GM12878 (cell line): ENCODE measurements at regions not wholly inside any gene's neighbourhood (a gene's known extent, or its start where the extent isn't known, plus 50 kb on each side); places are given as distances from the start of the nearest gene placed in this dataset.

Experiments
- ATAC-seq: fragments of 200-7000 bp; cut with Tn5 transposase; 3 replicates; pipeline ENCODE4 v1.9.1; 2020; ENCODE audit warnings: mild to moderate bottlenecking, moderate library complexity
- BruUV-seq: library from RNA; stranded (reverse); fragments of 400-500 nt; replicated peaks from 2 replicates; lab custom pipeline; 2021; lab: Mats Ljungman, UMichigan
- CTCF ChIA-PET: fragments of 300-600 bp; sonication (Branson Sonifier 250); formaldehyde crosslinking; extraction: SDS; loops from one replicate; lab custom pipeline; 2021; ENCODE audit warnings: inconsistent platforms; lab: Yijun Ruan, JAX
- POLR2A ChIA-PET: fragments of 350-600 bp; formaldehyde crosslinking; extraction: SDS; loops from one replicate; lab custom pipeline; 2021; ENCODE audit warnings: inconsistent platforms; lab: Charles Lee
- RAD21 ChIA-PET: fragments of 300-600 bp; sonication (Branson Sonifier 250); formaldehyde crosslinking; loops from one replicate; lab custom pipeline; 2023; ENCODE audit warnings: antibody characterized with exemption; ENCODE audit not compliant: unreplicated experiment; lab: Charles Lee
- SMC1A ChIA-PET: fragments of 300-600 bp; sonication (Branson Sonifier 250); formaldehyde crosslinking; loops from one replicate; lab custom pipeline; 2023; ENCODE audit not compliant: unreplicated experiment, uncharacterized antibody; lab: Charles Lee
- DNase-seq: peaks from one replicate; pipeline ENCODE4 v3.0.0-alpha.2; 2011; ENCODE audit warnings: low read depth, low spot score
- FAIRE-seq: peaks from 3 replicates; lab custom pipeline; 2011; peaks lifted over from hg19 to GRCh38; lab: Jason Lieb, UNC
- H2AFZ ChIP-seq: 2 replicates; pipeline ENCODE4 v1.6.0; 2011; ENCODE audit warnings: low read depth, low read length, control low read depth; ENCODE audit not compliant: control insufficient read depth
- H3K27ac ChIP-seq: 2 replicates; pipeline ENCODE4 v1.5.1; 2011; ENCODE audit warnings: control low read depth; ENCODE audit not compliant: control insufficient read depth, insufficient read depth
- H3K27me3 ChIP-seq, 2 experiments: replicated peaks in 1 of 2; 2 replicates each; pipeline versions ENCODE4 v1.6.0 to v1.6.1; 2011; ENCODE audit warnings: low read length in 1 of 2; ENCODE audit not compliant: control insufficient read depth in 2 of 2, insufficient read depth in 2 of 2
- H3K36me3 ChIP-seq, 2 experiments: 2 replicates each; pipeline ENCODE4 v1.5.1; 2011; ENCODE audit warnings: low read length in 1 of 2; ENCODE audit not compliant: control insufficient read depth in 2 of 2, insufficient read depth in 2 of 2
- H3K4me1 ChIP-seq: 2 replicates; pipeline ENCODE4 v1.6.1; 2011; ENCODE audit warnings: mild to moderate bottlenecking, low read length, moderate library complexity, mixed read lengths; ENCODE audit not compliant: control insufficient read depth, insufficient read depth
- H3K4me2 ChIP-seq: 2 replicates; pipeline ENCODE4 v1.6.0; 2011; ENCODE audit warnings: control low read depth; ENCODE audit not compliant: control insufficient read depth, insufficient read depth
- H3K4me3 ChIP-seq: fragments of 200-600 bp; sonication (generic); 2 replicates; pipeline ENCODE4 v1.5.1; 2016
- H3K79me2 ChIP-seq: 2 replicates; pipeline ENCODE4 v1.6.0; 2011; ENCODE audit warnings: low read length; ENCODE audit not compliant: control insufficient read depth, insufficient read depth
- H3K9ac ChIP-seq: 2 replicates; pipeline ENCODE4 v1.8.0; 2011; ENCODE audit warnings: low read length, control low read depth, mixed read lengths; ENCODE audit not compliant: control insufficient read depth, insufficient read depth
- H3K9me3 ChIP-seq: replicated peaks from 3 replicates; pipeline ENCODE4 v1.5.1; 2011; ENCODE audit warnings: mild to moderate bottlenecking, low read length; ENCODE audit not compliant: control insufficient read depth, insufficient read depth
- H4K20me1 ChIP-seq: 2 replicates; pipeline ENCODE4 v1.6.0; 2011; ENCODE audit not compliant: control insufficient read depth, insufficient read depth
- BACH1 ChIP-seq: fragments of 450-650 bp; IDR thresholded peaks from 2 replicates; pipeline ENCODE4 v1.6.1; 2017; ENCODE audit warnings: mild to moderate bottlenecking, borderline replicate concordance
- CHD1 ChIP-seq: IDR thresholded peaks from 2 replicates; pipeline ENCODE4 v1.6.1; 2012; ENCODE audit warnings: low read depth, low read length, improper control_type of control experiment
- GABPA ChIP-seq: IDR thresholded peaks from 2 replicates; pipeline ENCODE4 v1.6.1; 2014; ENCODE audit warnings: antibody characterized with exemption, low read depth, mild to moderate bottlenecking, inconsistent platforms
- IRF4 ChIP-seq: IDR thresholded peaks from 2 replicates; pipeline ENCODE4 v1.6.1; 2011; ENCODE audit warnings: low read depth, low read length
- MXI1 ChIP-seq: fragments of 150-350 bp; IDR thresholded peaks from 2 replicates; pipeline ENCODE4 v1.6.1; 2011; ENCODE audit warnings: low read depth, mild to moderate bottlenecking, inconsistent platforms, low read length, improper control_type of control experiment
- NFXL1 ChIP-seq: fragments of 450-650 bp; IDR thresholded peaks from 2 replicates; pipeline ENCODE4 v1.6.1; 2017; ENCODE audit warnings: antibody characterized with exemption, mild to moderate bottlenecking, borderline replicate concordance
- PML ChIP-seq: IDR thresholded peaks from 2 replicates; pipeline ENCODE4 v1.6.1; 2012; ENCODE audit warnings: low read length, inconsistent platforms
- RBBP5 ChIP-seq: fragments of 200-600 bp; sonication (generic); conservative IDR thresholded peaks from 2 replicates; pipeline ENCODE4 v1.6.1; 2016
- RCOR1 ChIP-seq: conservative IDR thresholded peaks from 2 replicates; pipeline ENCODE4 v1.6.1; 2012; ENCODE audit warnings: low read depth, low read length, improper control_type of control experiment
- SIX5 ChIP-seq: IDR thresholded peaks from 2 replicates; pipeline ENCODE4 v1.6.1; 2011; ENCODE audit warnings: mild to moderate bottlenecking, low read depth, low read length, moderate library complexity; ENCODE audit not compliant: severe bottlenecking
- SMAD5 ChIP-seq: IDR thresholded peaks from 2 replicates; pipeline ENCODE4 v1.6.1; 2016; ENCODE audit warnings: antibody characterized with exemption, low read depth
- SMARCA5 ChIP-seq: fragments of 450-650 bp; IDR thresholded peaks from 2 replicates; pipeline ENCODE4 v1.6.1; 2017; ENCODE audit warnings: mild to moderate bottlenecking
- YBX1 ChIP-seq: fragments of 450-650 bp; IDR thresholded peaks from 2 replicates; pipeline ENCODE4 v1.6.1; 2016; ENCODE audit warnings: antibody characterized with exemption
- ZNF274 ChIP-seq: IDR thresholded peaks from one replicate; pipeline ENCODE4 v1.8.0; 2011; ENCODE audit not compliant: insufficient read length, insufficient read depth
- WGBS: methylation state at CpG from one replicate; pipeline ENCODE4 v1.1.6; 2016; ENCODE audit warnings: low lambda C conversion rate; ENCODE audit not compliant: insufficient replicate concordance, insufficient coverage; ENCODE audit errors: missing lambda C conversion rate; 5-methylcytosine and 5-hydroxymethylcytosine counted together
- in situ Hi-C: fragments of 300-500 bp; cut with MboI; formaldehyde crosslinking; loops from 9 replicates; pipeline ENCODE4 v1.14.3; 2018; ENCODE audit warnings: mixed read lengths
- intact Hi-C: fragments of 100-400 bp; cut with micrococcal nuclease; formaldehyde crosslinking; loops from one replicate; pipeline ENCODE4 v1.14.2; 2022; ENCODE audit not compliant: unreplicated experiment
- TF ChIP-seq, protein P1 (sequence below): IDR thresholded peaks from 2 replicates; pipeline ENCODE4 v1.6.1; 2012; ENCODE audit warnings: low read depth, low read length, improper control_type of control experiment
- TF ChIP-seq, protein P2 (sequence below): fragments of 450-650 bp; IDR thresholded peaks from 2 replicates; pipeline ENCODE4 v1.6.1; 2017; ENCODE audit warnings: mild to moderate bottlenecking, low read depth, inconsistent platforms; ENCODE audit not compliant: poor library complexity, severe bottlenecking
- TF ChIP-seq, protein P3 (sequence below): fragments of 450-650 bp; IDR thresholded peaks from 2 replicates; pipeline ENCODE4 v1.6.1; 2018; ENCODE audit warnings: mild to moderate bottlenecking, low read depth, moderate library complexity; ENCODE audit not compliant: partially characterized antibody
- TF ChIP-seq, protein P4 (sequence below): fragments of 450-650 bp; IDR thresholded peaks from 2 replicates; pipeline ENCODE4 v1.6.1; 2014; ENCODE audit warnings: mild to moderate bottlenecking

DNA sequence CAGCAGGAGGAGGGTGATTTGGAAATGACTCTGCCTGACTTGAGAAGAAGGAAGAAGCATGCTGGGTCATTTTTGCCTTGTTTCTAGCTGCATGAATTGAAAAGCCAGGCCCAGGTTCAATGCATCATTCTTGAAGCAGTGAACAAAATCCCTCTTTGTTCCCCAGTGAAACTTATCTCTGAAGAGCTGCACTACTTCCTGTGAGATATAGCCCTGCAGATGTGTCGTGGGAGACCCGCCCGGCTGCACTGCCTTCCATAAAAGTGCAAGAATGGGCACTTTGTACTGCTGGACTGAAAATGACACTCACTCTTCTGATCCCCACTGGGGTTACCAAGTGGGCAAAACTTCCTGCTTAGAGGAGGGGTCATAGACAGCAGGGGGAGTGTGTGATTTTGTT is 249.2 kb upstream of the NFIA start (continued):
- TF ChIP-seq, protein P1, sequence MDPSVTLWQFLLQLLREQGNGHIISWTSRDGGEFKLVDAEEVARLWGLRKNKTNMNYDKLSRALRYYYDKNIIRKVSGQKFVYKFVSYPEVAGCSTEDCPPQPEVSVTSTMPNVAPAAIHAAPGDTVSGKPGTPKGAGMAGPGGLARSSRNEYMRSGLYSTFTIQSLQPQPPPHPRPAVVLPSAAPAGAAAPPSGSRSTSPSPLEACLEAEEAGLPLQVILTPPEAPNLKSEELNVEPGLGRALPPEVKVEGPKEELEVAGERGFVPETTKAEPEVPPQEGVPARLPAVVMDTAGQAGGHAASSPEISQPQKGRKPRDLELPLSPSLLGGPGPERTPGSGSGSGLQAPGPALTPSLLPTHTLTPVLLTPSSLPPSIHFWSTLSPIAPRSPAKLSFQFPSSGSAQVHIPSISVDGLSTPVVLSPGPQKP: no peak
- TF ChIP-seq CHD1 (no peak), NFXL1 (no peak), YBX1 (no peak)
- TF ChIP-seq, all 136 proteins: peak for 0

DNA sequence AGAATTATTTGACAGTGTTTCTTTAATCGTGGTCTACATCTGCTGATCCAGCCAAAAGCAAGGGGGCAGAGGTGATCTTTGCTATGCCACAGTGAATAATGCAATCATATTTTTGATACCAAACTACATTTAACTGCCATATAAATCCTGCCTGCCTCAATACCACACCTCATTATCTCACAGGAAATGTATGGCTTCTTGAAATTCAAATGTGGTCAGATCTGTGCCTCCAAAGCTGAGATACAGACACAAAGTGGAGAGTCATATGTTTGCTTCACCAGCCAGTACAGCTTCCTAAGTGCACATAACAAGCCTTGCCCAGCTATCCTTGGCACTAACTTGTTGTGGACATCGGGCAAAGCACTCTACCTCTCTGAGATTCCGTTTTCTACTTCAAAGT is 250.0 kb upstream of the NFIA start:
- intact Hi-C loops: no loop called here
- TF ChIP-seq, protein P2, sequence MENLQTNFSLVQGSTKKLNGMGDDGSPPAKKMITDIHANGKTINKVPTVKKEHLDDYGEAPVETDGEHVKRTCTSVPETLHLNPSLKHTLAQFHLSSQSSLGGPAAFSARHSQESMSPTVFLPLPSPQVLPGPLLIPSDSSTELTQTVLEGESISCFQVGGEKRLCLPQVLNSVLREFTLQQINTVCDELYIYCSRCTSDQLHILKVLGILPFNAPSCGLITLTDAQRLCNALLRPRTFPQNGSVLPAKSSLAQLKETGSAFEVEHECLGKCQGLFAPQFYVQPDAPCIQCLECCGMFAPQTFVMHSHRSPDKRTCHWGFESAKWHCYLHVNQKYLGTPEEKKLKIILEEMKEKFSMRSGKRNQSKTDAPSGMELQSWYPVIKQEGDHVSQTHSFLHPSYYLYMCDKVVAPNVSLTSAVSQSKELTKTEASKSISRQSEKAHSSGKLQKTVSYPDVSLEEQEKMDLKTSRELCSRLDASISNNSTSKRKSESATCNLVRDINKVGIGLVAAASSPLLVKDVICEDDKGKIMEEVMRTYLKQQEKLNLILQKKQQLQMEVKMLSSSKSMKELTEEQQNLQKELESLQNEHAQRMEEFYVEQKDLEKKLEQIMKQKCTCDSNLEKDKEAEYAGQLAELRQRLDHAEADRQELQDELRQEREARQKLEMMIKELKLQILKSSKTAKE: no peak
- TF ChIP-seq RBBP5: no peak
- no peak for TF ChIP-seq GABPA
- TF ChIP-seq SIX5: no peak
- TF ChIP-seq BACH1: no peak
- TF ChIP-seq, protein P3, sequence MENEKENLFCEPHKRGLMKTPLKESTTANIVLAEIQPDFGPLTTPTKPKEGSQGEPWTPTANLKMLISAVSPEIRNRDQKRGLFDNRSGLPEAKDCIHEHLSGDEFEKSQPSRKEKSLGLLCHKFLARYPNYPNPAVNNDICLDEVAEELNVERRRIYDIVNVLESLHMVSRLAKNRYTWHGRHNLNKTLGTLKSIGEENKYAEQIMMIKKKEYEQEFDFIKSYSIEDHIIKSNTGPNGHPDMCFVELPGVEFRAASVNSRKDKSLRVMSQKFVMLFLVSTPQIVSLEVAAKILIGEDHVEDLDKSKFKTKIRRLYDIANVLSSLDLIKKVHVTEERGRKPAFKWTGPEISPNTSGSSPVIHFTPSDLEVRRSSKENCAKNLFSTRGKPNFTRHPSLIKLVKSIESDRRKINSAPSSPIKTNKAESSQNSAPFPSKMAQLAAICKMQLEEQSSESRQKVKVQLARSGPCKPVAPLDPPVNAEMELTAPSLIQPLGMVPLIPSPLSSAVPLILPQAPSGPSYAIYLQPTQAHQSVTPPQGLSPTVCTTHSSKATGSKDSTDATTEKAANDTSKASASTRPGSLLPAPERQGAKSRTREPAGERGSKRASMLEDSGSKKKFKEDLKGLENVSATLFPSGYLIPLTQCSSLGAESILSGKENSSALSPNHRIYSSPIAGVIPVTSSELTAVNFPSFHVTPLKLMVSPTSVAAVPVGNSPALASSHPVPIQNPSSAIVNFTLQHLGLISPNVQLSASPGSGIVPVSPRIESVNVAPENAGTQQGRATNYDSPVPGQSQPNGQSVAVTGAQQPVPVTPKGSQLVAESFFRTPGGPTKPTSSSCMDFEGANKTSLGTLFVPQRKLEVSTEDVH: no peak
- no peak for TF ChIP-seq IRF4
- TF ChIP-seq MXI1: no peak
- no peak for TF ChIP-seq PML
- TF ChIP-seq SMARCA5: no peak
- no peak for TF ChIP-seq ZNF274
- TF ChIP-seq RCOR1: no peak
- TF ChIP-seq, protein P4, sequence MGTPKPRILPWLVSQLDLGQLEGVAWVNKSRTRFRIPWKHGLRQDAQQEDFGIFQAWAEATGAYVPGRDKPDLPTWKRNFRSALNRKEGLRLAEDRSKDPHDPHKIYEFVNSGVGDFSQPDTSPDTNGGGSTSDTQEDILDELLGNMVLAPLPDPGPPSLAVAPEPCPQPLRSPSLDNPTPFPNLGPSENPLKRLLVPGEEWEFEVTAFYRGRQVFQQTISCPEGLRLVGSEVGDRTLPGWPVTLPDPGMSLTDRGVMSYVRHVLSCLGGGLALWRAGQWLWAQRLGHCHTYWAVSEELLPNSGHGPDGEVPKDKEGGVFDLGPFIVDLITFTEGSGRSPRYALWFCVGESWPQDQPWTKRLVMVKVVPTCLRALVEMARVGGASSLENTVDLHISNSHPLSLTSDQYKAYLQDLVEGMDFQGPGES: no peak
- no peak for TF ChIP-seq SMAD5
- TF ChIP-seq, all 136 proteins: peak for 0
- Histone ChIP-seq H3K27me3 (no peaks in the 10 kb centered on the region), H3K9ac (no peak overlapping the region), H3K4me3 (no peak overlapping the region), H3K4me2 (no peak overlapping the region), H3K4me1 (no peaks in the 10 kb centered on the region), H3K9me3 (no peaks in the 10 kb centered on the region), H2AFZ (no peak overlapping the region), H4K20me1 (no peaks in the 10 kb centered on the region), H3K79me2 (no peaks in the 10 kb centered on the region), H3K27ac (no peak overlapping the region), H3K36me3 (no peaks in the 10 kb centered on the region)
- DNase-seq (no peak), ATAC-seq (no peak), FAIRE-seq (no peak)
- in situ Hi-C loops: no loop called here
- ChIA-PET RAD21 (no interaction called here), CTCF (no interaction called here), SMC1A (interaction anchor here (0.6 kb wide), 1 partner anchor 24 kb away, joined by 3 read pairs; no protein-coding TSS in a partner anchor), POLR2A (no interaction called here)
- no TSS peak for BruUV-seq
- WGBS: 0% methylated on average over 3 of the region's 3 CpGs
